GM18505 (cell line): ENCODE measurements at regions not wholly inside any gene's neighbourhood (a gene's known extent, or its start where the extent isn't known, plus 50 kb on each side); places are given as distances from the start of the nearest gene placed in this dataset.
"Not testable (repeated sequence)": the region's sequence is repeated elsewhere in the genome, so short reads cannot be mapped to it uniquely, and the experiment has no call there.

Experiments used
- ATAC-seq: cut with Tn5 transposase; IDR thresholded peaks from one replicate; pipeline ENCODE4 v1.9.1; 2021; ENCODE audit not compliant: unreplicated experiment
- POLR2A ChIP-seq: IDR thresholded peaks from 4 replicates; pipeline ENCODE4 v1.6.1; 2011; ENCODE audit warnings: borderline replicate concordance; ENCODE audit not compliant: insufficient read depth, insufficient read length; ENCODE audit errors: extremely low read depth

GRCh38 chr5:92022415-92023140 is 639.5 kb upstream of the ARRDC3 start:
- no peak for TF ChIP-seq POLR2A
- ATAC-seq = no peak

GRCh38 chr5:92019376-92019990 is 636.4 kb upstream of the ARRDC3 start:
- peak; percentile 60 for ATAC-seq
- no peak for TF ChIP-seq POLR2A

GRCh38 chr5:92017776-92018175 is 634.7 kb upstream of the ARRDC3 start:
- ATAC-seq = no peak
- no peak for TF ChIP-seq POLR2A

- not testable (repeated sequence) for ATAC-seq
These were observed 628.7 kb upstream of the ARRDC3 start for GRCh38 chr5:92011845-92012244.

GRCh38 chr5:92003806-92004205 is 620.7 kb upstream of the ARRDC3 start:
- TF ChIP-seq POLR2A = no peak
- no peak for ATAC-seq

- ATAC-seq = no peak
- TF ChIP-seq POLR2A = no peak
These were observed 619.7 kb upstream of the ARRDC3 start for GRCh38 chr5:92002721-92003274.

- TF ChIP-seq POLR2A = no peak
- no peak for ATAC-seq
These were observed 615.7 kb upstream of the ARRDC3 start for GRCh38 chr5:91998774-91999173.

GRCh38 chr5:91983869-91984268 is 600.8 kb upstream of the ARRDC3 start:
- TF ChIP-seq POLR2A = no peak
- no peak for ATAC-seq

GRCh38 chr5:91978221-91978882 is 595.2 kb upstream of the ARRDC3 start:
- no peak for TF ChIP-seq POLR2A
- no peak for ATAC-seq

- ATAC-seq = no peak
- no peak for TF ChIP-seq POLR2A
These were observed 594.5 kb upstream of the ARRDC3 start for GRCh38 chr5:91977579-91977978.

GRCh38 chr5:91976451-91976850 is 593.3 kb upstream of the ARRDC3 start:
- TF ChIP-seq POLR2A = no peak
- no peak for ATAC-seq

- ATAC-seq = no peak
- no peak for TF ChIP-seq POLR2A
These were observed 580.0 kb upstream of the ARRDC3 start for GRCh38 chr5:91963166-91963565.

- ATAC-seq = no peak
- TF ChIP-seq POLR2A = no peak
These were observed 574.5 kb upstream of the ARRDC3 start for GRCh38 chr5:91957666-91958065.

GRCh38 chr5:91956738-91957137 is 573.6 kb upstream of the ARRDC3 start:
- ATAC-seq = no peak
- TF ChIP-seq POLR2A = no peak
